Trophoblast cell (in vitro differentiated cells and primary cell): ENCODE measurements at regions not wholly inside any gene's neighbourhood (a gene's known extent, or its start where the extent isn't known, plus 50 kb on each side); places are given as distances from the start of the nearest gene placed in this dataset.

Experiments used
- DNase-seq, 2 donors: peaks; one replicate each; pipeline ENCODE4 v3.0.0-alpha.2; 2016
- H2AFZ ChIP-seq: 2 replicates; pipeline ENCODE4 v1.6.1; 2013; ENCODE audit warnings: low read length, moderate library complexity, mild to moderate bottlenecking; ENCODE audit not compliant: insufficient read depth, poor library complexity
- H2AK5ac ChIP-seq: 2 replicates; pipeline ENCODE4 v1.6.1; 2013; ENCODE audit warnings: mild to moderate bottlenecking, low read length
- H2BK120ac ChIP-seq: 2 replicates; pipeline ENCODE4 v1.6.1; 2013; ENCODE audit warnings: low read length, mild to moderate bottlenecking, moderate library complexity; ENCODE audit not compliant: insufficient read depth, poor library complexity
- H2BK12ac ChIP-seq: 2 replicates; pipeline ENCODE4 v1.6.1; 2013; ENCODE audit warnings: mild to moderate bottlenecking, low read length, moderate library complexity
- H2BK5ac ChIP-seq: 2 replicates; pipeline ENCODE4 v1.6.1; 2013; ENCODE audit warnings: low read length, low read depth, moderate library complexity, mild to moderate bottlenecking; ENCODE audit not compliant: poor library complexity
- H3K14ac ChIP-seq: 2 replicates; pipeline ENCODE4 v1.6.1; 2013; ENCODE audit warnings: mild to moderate bottlenecking, low read length
- H3K18ac ChIP-seq: 2 replicates; pipeline ENCODE4 v1.6.1; 2013; ENCODE audit warnings: mild to moderate bottlenecking, low read length
- H3K23ac ChIP-seq: 2 replicates; pipeline ENCODE4 v1.6.1; 2013; ENCODE audit warnings: low read length
- H3K27ac ChIP-seq: 2 replicates; pipeline ENCODE4 v1.5.1; 2013; ENCODE audit warnings: low read depth, mild to moderate bottlenecking, inconsistent platforms, low read length, moderate library complexity
- H3K27me3 ChIP-seq: 2 replicates; pipeline ENCODE4 v1.6.1; 2013; ENCODE audit warnings: inconsistent platforms, mild to moderate bottlenecking, low read length, moderate library complexity; ENCODE audit not compliant: insufficient read depth
- H3K36me3 ChIP-seq, 2 experiments: 1 replicate in 1 of 2; 2 replicates in 1 of 2; pipeline ENCODE4 v1.6.1; 2013; ENCODE audit warnings: low read length in 2 of 2, mild to moderate bottlenecking in 2 of 2, moderate library complexity in 1 of 2; ENCODE audit not compliant: insufficient read depth in 2 of 2, control insufficient read depth in 1 of 2
- H3K4ac ChIP-seq: 2 replicates; pipeline ENCODE4 v1.6.1; 2013; ENCODE audit warnings: low read depth, mild to moderate bottlenecking, low read length, moderate library complexity
- H3K4me1 ChIP-seq, 2 experiments: 1 replicate in 1 of 2; 2 replicates in 1 of 2; pipeline ENCODE4 v1.6.1; 2013; ENCODE audit warnings: low read length in 2 of 2, mild to moderate bottlenecking in 2 of 2, moderate library complexity in 1 of 2; ENCODE audit not compliant: insufficient read depth in 2 of 2, control insufficient read depth in 1 of 2
- H3K4me2 ChIP-seq: 2 replicates; pipeline ENCODE4 v1.6.1; 2013; ENCODE audit warnings: inconsistent platforms, mild to moderate bottlenecking, low read length, moderate library complexity
- H3K4me3 ChIP-seq: 2 replicates; pipeline ENCODE4 v1.5.1; 2013; ENCODE audit warnings: mild to moderate bottlenecking, low read depth, low read length, inconsistent platforms
- H3K79me1 ChIP-seq: one replicate; pipeline ENCODE4 v1.6.1; 2013; ENCODE audit warnings: low read length
- H3K79me2 ChIP-seq: 2 replicates; pipeline ENCODE4 v1.6.1; 2013; ENCODE audit warnings: low read length, mild to moderate bottlenecking; ENCODE audit not compliant: control insufficient read depth, insufficient read depth, poor library complexity
- H3K9ac ChIP-seq: 2 replicates; pipeline ENCODE4 v1.6.1; 2013; ENCODE audit warnings: mild to moderate bottlenecking, low read length
- H3K9me3 ChIP-seq: 2 replicates; pipeline ENCODE4 v1.6.1; 2013; ENCODE audit warnings: low read depth, mild to moderate bottlenecking, control low read depth, inconsistent platforms, low read length; ENCODE audit not compliant: insufficient read depth
- H4K12ac ChIP-seq: 2 replicates; pipeline ENCODE4 v1.6.1; 2013; ENCODE audit warnings: low read depth, mild to moderate bottlenecking, low read length, moderate library complexity
- H4K8ac ChIP-seq: 2 replicates; pipeline ENCODE4 v1.6.1; 2013; ENCODE audit warnings: low read depth, mild to moderate bottlenecking, low read length, moderate library complexity
- H4K91ac ChIP-seq: one replicate; pipeline ENCODE4 v1.6.1; 2013; ENCODE audit warnings: low read depth, mild to moderate bottlenecking, low read length, moderate library complexity
- WGBS: extraction: QIAGEN DNeasy Blood & Tissue Kit; methylation state at CpG from one replicate; pipeline ENCODE4 v1.1.7; 2013; ENCODE audit warnings: missing lambda C conversion rate; ENCODE audit not compliant: insufficient read length, insufficient coverage; ENCODE audit errors: extremely low coverage; 5-methylcytosine and 5-hydroxymethylcytosine counted together

DNA sequence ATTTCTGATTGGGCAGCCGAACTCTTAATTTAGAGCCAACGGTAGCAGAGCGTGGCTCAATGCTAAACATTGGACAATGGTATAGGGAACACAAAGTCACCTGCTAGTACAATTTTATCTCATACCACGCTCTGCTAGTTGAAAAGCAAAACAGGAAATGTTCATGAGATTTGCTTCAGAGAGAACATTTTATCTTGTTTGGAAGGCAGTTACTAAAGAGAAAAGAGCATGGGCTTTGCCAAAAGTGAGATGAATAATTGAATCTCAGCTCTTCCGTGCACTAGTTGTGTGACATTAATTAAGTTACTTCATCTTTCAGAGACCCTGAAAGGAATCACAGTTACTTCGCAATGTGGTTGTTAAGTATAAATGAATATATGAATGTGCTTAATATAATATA, 161.5 kb upstream of the FAM13C start:
- Histone ChIP-seq H3K27ac (no peak overlapping the region), H3K4ac (no peak overlapping the region), H2BK5ac (no peak overlapping the region), H3K79me1 (no peaks in the 10 kb centered on the region), H2AK5ac (no peak overlapping the region), H3K9ac (no peak overlapping the region), H2BK12ac (no peak overlapping the region), H4K12ac (no peak overlapping the region), H3K4me3 (no peak overlapping the region), H3K4me1 (no peaks in the 10 kb centered on the region), H2BK120ac (no peak overlapping the region), H3K36me3 (no peaks in the 10 kb centered on the region), H3K27me3 (no peaks in the 10 kb centered on the region), H2AFZ (no peak overlapping the region), H4K8ac (no peak overlapping the region), H3K18ac (no peak overlapping the region), H3K14ac (no peak overlapping the region), H3K4me2 (no peak overlapping the region), H3K9me3 (no peaks in the 10 kb centered on the region), H3K79me2 (no peaks in the 10 kb centered on the region), H3K23ac (peak overlapping the region; percentile 49), H4K91ac (no peak overlapping the region)
- WGBS, result no CpG with 5 or more reads among the region's 6 CpGs
- DNase-seq, result no peak

- Histone ChIP-seq H3K14ac (no peak overlapping the region), H3K4me1 (no peaks in the 10 kb centered on the region), H3K79me2 (no peaks in the 10 kb centered on the region), H3K9me3 (no peaks in the 10 kb centered on the region), H4K8ac (no peak overlapping the region), H3K4me2 (no peak overlapping the region), H2BK5ac (no peak overlapping the region), H3K23ac (no peak overlapping the region), H3K9ac (no peak overlapping the region), H2BK12ac (no peak overlapping the region), H3K36me3 (no peaks in the 10 kb centered on the region), H2BK120ac (no peak overlapping the region), H2AFZ (no peak overlapping the region), H3K4me3 (no peak overlapping the region), H3K18ac (no peak overlapping the region), H4K12ac (no peak overlapping the region), H3K27me3 (no peaks in the 10 kb centered on the region), H3K27ac (no peak overlapping the region), H4K91ac (no peak overlapping the region), H2AK5ac (no peak overlapping the region), H3K4ac (no peak overlapping the region), H3K79me1 (no peaks in the 10 kb centered on the region)
- no CpG with 5 or more reads among the region's 3 CpGs for WGBS
- DNase-seq, result no peak
Observed at GRCh38 chr10:59517996-59518395, 155.6 kb upstream of the FAM13C start.

- no peak overlapping the region for H4K91ac ChIP-seq
- no peak overlapping the region for H2BK5ac ChIP-seq
- no peak overlapping the region for H3K4me3 ChIP-seq
- H3K27ac ChIP-seq, result no peak overlapping the region
- no peaks in the 10 kb centered on the region for H3K79me1 ChIP-seq
- DNase-seq, result no peak
- H3K4me1 ChIP-seq, result no peaks in the 10 kb centered on the region
- H3K9me3 ChIP-seq, result no peaks in the 10 kb centered on the region
- no peaks in the 10 kb centered on the region for H3K79me2 ChIP-seq
- no peak overlapping the region for H2AK5ac ChIP-seq
- no CpG with 5 or more reads among the region's 7 CpGs for WGBS
- no peak overlapping the region for H4K8ac ChIP-seq
- H3K4me2 ChIP-seq, result no peak overlapping the region
- no peak overlapping the region for H2BK12ac ChIP-seq
- no peaks in the 10 kb centered on the region for H3K36me3 ChIP-seq
- H3K18ac ChIP-seq, result no peak overlapping the region
- no peak overlapping the region for H2BK120ac ChIP-seq
- H3K27me3 ChIP-seq, result no peaks in the 10 kb centered on the region
- H2AFZ ChIP-seq, result no peak overlapping the region
- H3K14ac ChIP-seq, result no peak overlapping the region
- H3K4ac ChIP-seq, result no peak overlapping the region
- no peak overlapping the region for H3K23ac ChIP-seq
- H3K9ac ChIP-seq, result no peak overlapping the region
- no peak overlapping the region for H4K12ac ChIP-seq
Observed at GRCh38 chr10:59517341-59517899, 155.1 kb upstream of the FAM13C start.

DNA sequence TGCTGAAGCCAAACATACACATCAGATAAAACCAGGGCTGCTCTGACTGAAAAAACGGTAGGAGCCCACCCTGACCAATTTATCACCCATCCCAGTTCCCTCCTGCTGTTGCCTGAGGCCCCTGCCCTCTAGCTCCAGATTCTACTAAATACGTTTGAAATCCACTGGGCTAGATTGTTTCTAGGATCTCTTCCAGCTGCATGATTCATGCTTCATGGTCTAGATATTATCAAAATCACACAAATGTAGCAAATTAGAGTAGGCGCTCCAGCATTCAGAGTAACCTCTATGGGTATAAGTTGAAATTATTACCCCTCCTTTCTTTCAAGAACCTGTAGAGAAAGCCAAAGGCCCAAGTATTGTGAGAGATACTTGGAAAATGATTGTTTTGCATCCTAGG, 151.2 kb upstream of the FAM13C start:
- Histone ChIP-seq H2BK5ac (no peak overlapping the region), H3K23ac (no peak overlapping the region), H2AFZ (no peak overlapping the region), H3K18ac (no peak overlapping the region), H3K79me1 (no peaks in the 10 kb centered on the region), H3K4me3 (no peak overlapping the region), H2BK12ac (no peak overlapping the region), H3K27ac (no peak overlapping the region), H3K9ac (no peak overlapping the region), H3K4me2 (no peak overlapping the region), H3K4me1 (no peaks in the 10 kb centered on the region), H2BK120ac (no peak overlapping the region), H3K9me3 (no peaks in the 10 kb centered on the region), H3K79me2 (no peaks in the 10 kb centered on the region), H4K12ac (no peak overlapping the region), H4K8ac (no peak overlapping the region), H3K14ac (no peak overlapping the region), H3K36me3 (no peaks in the 10 kb centered on the region), H3K27me3 (no peaks in the 10 kb centered on the region), H2AK5ac (no peak overlapping the region), H4K91ac (no peak overlapping the region), H3K4ac (no peak overlapping the region)
- no CpG with 5 or more reads among the region's 3 CpGs for WGBS
- DNase-seq, result no peak
